ENCODE measurements at regions not wholly inside any gene's neighbourhood (a gene's known extent, or its start where the extent isn't known, plus 50 kb on each side); places are given as distances from the start of the nearest gene placed in this dataset.

GRCh38 chr4:93888768-93889167, 60.2 kb downstream of the ATOH1 start:
- TF ChIP-seq LEF1 (IDR thresholded peaks at IDR 0.05; ENCODE audit: borderline replicate concordance), result no peak
- TF ChIP-seq SUZ12 (IDR thresholded peaks at IDR 0.05), result no peak
- TF ChIP-seq ARNT (IDR thresholded peaks at IDR 0.05), result no peak
- no peak for TF ChIP-seq ELF4 (IDR thresholded peaks at IDR 0.05)
- no peak for TF ChIP-seq L3MBTL2 (conservative IDR thresholded peaks at IDR 0.05)
- no peak for TF ChIP-seq FOXM1 (IDR thresholded peaks at IDR 0.05; ENCODE audit: borderline replicate concordance)
